ENCODE measurements at regions not wholly inside any gene's neighbourhood (a gene's known extent, or its start where the extent isn't known, plus 50 kb on each side); places are given as distances from the start of the nearest gene placed in this dataset.

GRCh38 chr10:78295242-78295641 is 261.6 kb downstream of the RPS24 start:
- Mint-ChIP-seq H3K4me3 (no peak overlapping the region), H3K27ac (no peak overlapping the region), H3K4me1 (peaks cover 0 to 36% (median 2%) of the 10 kb centered on the region in 4 donors), H3K9me3 (no peaks in the 10 kb centered on the region), H3K36me3 (no peaks in the 10 kb centered on the region), H3K27me3 (no peaks in the 10 kb centered on the region)
- POLR2A ChIA-PET, result no interaction called here
- no peak for ATAC-seq
- DNase-seq, result no peak

DNA sequence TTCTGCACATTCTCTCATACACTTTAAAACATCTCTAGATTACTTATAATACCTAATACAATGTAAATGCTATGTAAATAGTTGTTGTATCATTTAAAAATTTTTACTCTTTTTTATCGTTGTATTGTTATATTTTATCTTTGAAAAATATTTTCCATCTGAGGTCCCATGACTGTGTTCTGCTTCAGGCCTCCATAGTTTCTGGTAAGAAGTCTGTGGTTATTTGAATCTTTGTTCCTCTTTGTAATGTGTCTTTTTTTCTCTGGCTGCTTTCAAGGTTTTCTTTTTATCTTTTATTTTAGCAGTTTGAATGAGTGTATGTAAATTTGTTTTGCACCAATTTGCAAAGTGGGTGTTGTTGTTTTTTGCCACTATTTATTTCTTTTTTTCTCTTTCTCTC is 263.1 kb downstream of the RPS24 start:
- peaks cover 0 to 41% (median 4%) of the 10 kb centered on the region in 4 donors for H3K4me1 Mint-ChIP-seq
- H3K27ac Mint-ChIP-seq, result peak overlapping the region in 1 of 10 donors; percentile 42
- H3K36me3 Mint-ChIP-seq, result no peaks in the 10 kb centered on the region
- no peak overlapping the region for H3K4me3 Mint-ChIP-seq
- H3K27me3 Mint-ChIP-seq, result no peaks in the 10 kb centered on the region
- POLR2A ChIA-PET, result no interaction called here
- H3K9me3 Mint-ChIP-seq, result peaks cover 0 to 3% (median 0%) of the 10 kb centered on the region in 9 donors
- no peak for DNase-seq
- no peak for ATAC-seq

GRCh38 chr10:78297997-78298396 is 264.3 kb downstream of the RPS24 start:
- peaks cover 4 to 47% (median 15%) of the 10 kb centered on the region in 4 donors for H3K4me1 Mint-ChIP-seq
- POLR2A ChIA-PET, result no interaction called here
- ATAC-seq (no peak), DNase-seq (no peak)
- H3K9me3 Mint-ChIP-seq, result peaks cover 0 to 3% (median 0%) of the 10 kb centered on the region in 9 donors
- no peak overlapping the region for H3K4me3 Mint-ChIP-seq
- H3K27me3 Mint-ChIP-seq, result no peaks in the 10 kb centered on the region
- no peak overlapping the region for H3K27ac Mint-ChIP-seq
- no peaks in the 10 kb centered on the region for H3K36me3 Mint-ChIP-seq

DNA sequence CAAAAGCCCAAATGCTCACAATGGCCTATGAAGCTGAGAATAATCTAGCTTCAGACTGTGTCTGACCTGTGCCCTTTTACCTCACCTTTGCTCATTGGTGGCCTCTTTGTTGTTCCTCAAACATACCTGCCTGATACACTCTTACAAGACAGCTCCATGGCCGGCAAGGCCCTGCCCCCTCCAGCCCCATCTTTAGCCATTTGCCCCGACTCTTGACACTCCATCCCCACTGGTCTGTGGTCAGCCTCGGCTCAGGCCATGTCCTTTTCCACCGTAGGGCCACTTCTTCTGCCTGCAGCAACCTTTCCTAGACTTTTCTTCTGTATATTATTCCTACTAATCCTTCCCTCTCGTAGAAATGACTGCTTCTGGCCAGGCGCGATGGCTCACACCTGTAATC is 265.2 kb downstream of the RPS24 start:
- no peak for ATAC-seq
- H3K27me3 Mint-ChIP-seq, result no peaks in the 10 kb centered on the region
- POLR2A ChIA-PET, result no interaction called here
- H3K36me3 Mint-ChIP-seq, result no peaks in the 10 kb centered on the region
- H3K4me1 Mint-ChIP-seq, result peaks cover 4 to 52% (median 17%) of the 10 kb centered on the region in 4 donors
- peak in 1 of 10 donors; percentile 11 for DNase-seq
- H3K4me3 Mint-ChIP-seq, result no peak overlapping the region
- peaks cover 0 to 3% (median 0%) of the 10 kb centered on the region in 9 donors for H3K9me3 Mint-ChIP-seq
- H3K27ac Mint-ChIP-seq, result peak overlapping the region in 2 of 10 donors; percentile 18 to 60

DNA sequence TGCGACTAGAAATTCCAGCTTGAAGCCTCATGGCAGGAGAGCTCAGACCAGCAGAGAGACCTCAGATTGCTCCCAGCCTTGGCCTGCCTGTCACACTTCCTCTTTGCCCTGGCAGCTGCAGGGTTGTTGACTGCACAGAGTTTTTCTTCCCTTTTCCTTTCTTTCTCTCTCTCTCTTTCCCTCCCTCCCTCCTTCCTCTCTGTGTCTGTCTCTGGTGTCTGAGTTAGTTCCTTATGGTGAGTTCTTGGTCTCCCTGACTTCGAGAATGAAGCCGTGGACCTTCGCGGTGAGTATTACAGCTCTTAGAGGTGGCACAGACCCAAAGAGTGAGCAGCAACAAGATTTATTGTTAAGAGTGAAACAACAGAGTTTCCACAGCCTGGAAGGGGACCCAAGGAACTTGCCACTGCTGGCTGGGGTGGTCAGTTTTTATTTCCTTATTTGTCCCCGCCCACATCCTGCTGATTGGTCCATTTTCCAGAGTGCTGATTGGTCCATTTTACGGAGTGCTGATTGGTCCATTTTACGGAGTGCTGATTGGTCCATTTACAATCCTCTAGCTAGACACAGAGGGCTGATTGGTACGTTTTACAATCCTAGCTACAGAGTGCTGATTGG is 266.3 kb downstream of the RPS24 start:
- peaks cover 4 to 55% (median 20%) of the 10 kb centered on the region in 4 donors for H3K4me1 Mint-ChIP-seq

DNA sequence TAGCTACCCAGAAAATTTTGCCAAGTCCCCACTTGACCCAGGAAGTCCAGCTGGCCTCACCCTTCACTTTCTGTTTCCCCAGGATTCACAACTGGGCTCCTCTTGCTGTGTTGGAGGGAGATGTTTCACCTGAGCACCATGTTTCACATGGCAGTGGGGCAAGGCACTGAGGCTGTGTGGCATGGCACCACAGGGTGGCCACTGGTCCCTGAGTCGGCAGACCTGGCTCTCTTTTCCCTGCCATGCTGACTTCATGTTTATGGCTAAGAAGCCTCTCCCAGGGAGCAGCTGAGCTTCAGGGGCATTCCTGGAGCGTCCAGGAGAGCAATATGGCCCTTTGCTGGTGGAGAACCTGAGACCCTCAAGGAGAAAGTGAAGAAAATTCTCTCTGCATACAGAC is 266.9 kb downstream of the RPS24 start:
- POLR2A ChIA-PET, result no interaction called here
- H3K27ac Mint-ChIP-seq, result peak overlapping the region in 2 of 10 donors; percentile 75 to 96
- H3K9me3 Mint-ChIP-seq, result peaks cover 0 to 3% (median 0%) of the 10 kb centered on the region in 9 donors
- H3K4me1 Mint-ChIP-seq, result peaks cover 4 to 55% (median 21%) of the 10 kb centered on the region in 4 donors
- no peaks in the 10 kb centered on the region for H3K27me3 Mint-ChIP-seq
- H3K36me3 Mint-ChIP-seq, result no peaks in the 10 kb centered on the region
- DNase-seq, result peak in 1 of 10 donors; percentile 51
- H3K4me3 Mint-ChIP-seq, result no peak overlapping the region
- no peak for ATAC-seq

More for the DNA sequence above, 266.3 kb downstream of the RPS24 start:
- H3K36me3 Mint-ChIP-seq, result no peaks in the 10 kb centered on the region
- H3K27me3 Mint-ChIP-seq, result no peaks in the 10 kb centered on the region
- H3K4me3 Mint-ChIP-seq, result peak overlapping the region in 3 of 10 donors; percentile 13 to 62 (median 37)
- H3K27ac Mint-ChIP-seq, result peak overlapping the region in 2 of 10 donors; percentile 43 to 60
- DNase-seq, result peak in 1 of 10 donors; percentile 32
- POLR2A ChIA-PET, result interaction anchor here (0.9 kb wide), 1 partner anchor 14 kb away, joined by 3 read pairs; no protein-coding TSS in a partner anchor
- peaks cover 0 to 3% (median 0%) of the 10 kb centered on the region in 9 donors for H3K9me3 Mint-ChIP-seq
- ATAC-seq, result no peak

- Mint-ChIP-seq H3K4me1 (peaks cover 6 to 55% (median 21%) of the 10 kb centered on the region in 4 donors), H3K27ac (peak overlapping the region in 5 of 10 donors; percentile 44 to 97 (median 78)), H3K9me3 (peaks cover 0 to 3% (median 0%) of the 10 kb centered on the region in 9 donors), H3K27me3 (no peaks in the 10 kb centered on the region), H3K4me3 (peak overlapping the region in 3 of 10 donors; percentile 7 to 48 (median 38)), H3K36me3 (no peaks in the 10 kb centered on the region)
- ATAC-seq, result no peak
- POLR2A ChIA-PET, result interaction anchor here (1.1 to 1.4 kb wide), 2 partner anchors 8 to 722 kb away, joined by 3 read pairs; no protein-coding TSS in a partner anchor
- DNase-seq, result peak in 1 of 10 donors; percentile 11
Measured at GRCh38 chr10:78301481-78301880, 267.8 kb downstream of the RPS24 start.

DNA sequence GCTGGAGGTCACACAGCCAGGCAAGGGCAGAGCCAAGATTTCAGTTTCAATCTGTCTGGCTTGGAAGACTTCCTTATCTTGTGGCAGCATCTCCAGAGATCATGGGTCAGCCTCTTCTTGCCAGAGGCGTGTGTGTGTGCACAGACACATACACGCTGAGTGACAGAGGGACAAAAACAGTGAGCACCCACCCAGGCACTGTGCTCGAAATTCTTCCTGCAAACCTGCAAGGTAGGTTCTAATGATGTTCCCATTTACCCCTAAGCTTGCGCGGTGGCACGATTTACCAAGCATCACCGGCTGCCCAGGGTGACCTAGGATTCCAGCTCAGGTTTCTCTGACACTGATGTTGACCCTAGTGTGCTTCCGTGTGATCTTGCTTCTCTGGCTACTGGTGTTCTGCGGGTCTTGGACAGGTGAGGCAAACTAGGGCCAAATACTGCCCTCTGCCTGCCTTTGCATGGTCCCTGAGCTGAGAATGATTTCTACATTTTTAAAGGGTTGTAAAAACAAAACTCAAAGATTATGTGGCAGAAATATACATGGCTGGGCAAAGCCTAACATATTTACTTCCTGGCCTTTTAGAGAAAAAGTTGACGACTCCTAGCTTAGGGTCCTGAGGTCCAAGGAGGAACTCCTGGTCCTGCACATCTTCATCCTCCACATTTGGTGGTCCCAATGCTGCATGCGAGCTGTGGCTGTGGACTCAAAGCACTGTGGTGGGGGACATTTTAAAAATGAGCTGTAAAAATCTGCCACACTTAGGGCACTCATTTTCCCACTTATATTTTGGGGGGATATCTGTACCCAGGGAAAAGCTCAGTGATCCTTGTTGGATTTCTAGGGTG is 268.5 kb downstream of the RPS24 start:
- POLR2A ChIA-PET, result interaction anchor here (0.7 to 1.6 kb wide), 7 partner anchors 9 to 764 kb away, joined by 3 to 4 read pairs (median 3); partner anchors contain the start of genes POLR3A and RPS24
- peaks cover 0 to 3% (median 0%) of the 10 kb centered on the region in 9 donors for H3K9me3 Mint-ChIP-seq
- ATAC-seq (no peak), DNase-seq (peak in 1 of 10 donors; percentile 56)
- H3K27ac Mint-ChIP-seq, result peak overlapping the region; percentile 94 to 99 (median 98)
- no peaks in the 10 kb centered on the region for H3K27me3 Mint-ChIP-seq
- peak overlapping the region; percentile 93 to 98 (median 96) for H3K4me3 Mint-ChIP-seq
- peaks cover 6 to 49% (median 21%) of the 10 kb centered on the region in 4 donors for H3K4me1 Mint-ChIP-seq
- no peaks in the 10 kb centered on the region for H3K36me3 Mint-ChIP-seq

DNA sequence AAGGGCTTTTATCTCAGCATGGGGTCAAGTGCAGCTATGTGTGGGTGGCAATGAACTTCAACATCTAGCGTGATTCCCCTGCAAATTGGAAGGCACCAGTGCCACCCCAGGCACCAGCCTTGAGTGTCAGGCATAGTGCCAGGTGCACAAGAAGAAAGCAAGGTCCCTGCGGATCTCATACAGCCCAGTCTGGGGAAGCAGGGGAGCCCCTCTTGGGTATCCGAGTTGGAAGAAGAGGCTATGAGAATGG is 269.0 kb downstream of the RPS24 start:
- peaks cover 6 to 48% (median 21%) of the 10 kb centered on the region in 4 donors for H3K4me1 Mint-ChIP-seq
- DNase-seq, result no peak
- H3K27me3 Mint-ChIP-seq, result no peaks in the 10 kb centered on the region
- H3K36me3 Mint-ChIP-seq, result no peaks in the 10 kb centered on the region
- peak overlapping the region; percentile 93 to 98 (median 96) for H3K4me3 Mint-ChIP-seq
- peak overlapping the region; percentile 94 to 99 (median 98) for H3K27ac Mint-ChIP-seq
- peaks cover 0 to 3% (median 0%) of the 10 kb centered on the region in 9 donors for H3K9me3 Mint-ChIP-seq
- ATAC-seq, result no peak
- POLR2A ChIA-PET, result interaction anchor here (0.7 to 1.6 kb wide), 6 partner anchors 9 to 764 kb away, joined by 3 to 4 read pairs (median 4); partner anchors contain the start of genes POLR3A and RPS24

DNA sequence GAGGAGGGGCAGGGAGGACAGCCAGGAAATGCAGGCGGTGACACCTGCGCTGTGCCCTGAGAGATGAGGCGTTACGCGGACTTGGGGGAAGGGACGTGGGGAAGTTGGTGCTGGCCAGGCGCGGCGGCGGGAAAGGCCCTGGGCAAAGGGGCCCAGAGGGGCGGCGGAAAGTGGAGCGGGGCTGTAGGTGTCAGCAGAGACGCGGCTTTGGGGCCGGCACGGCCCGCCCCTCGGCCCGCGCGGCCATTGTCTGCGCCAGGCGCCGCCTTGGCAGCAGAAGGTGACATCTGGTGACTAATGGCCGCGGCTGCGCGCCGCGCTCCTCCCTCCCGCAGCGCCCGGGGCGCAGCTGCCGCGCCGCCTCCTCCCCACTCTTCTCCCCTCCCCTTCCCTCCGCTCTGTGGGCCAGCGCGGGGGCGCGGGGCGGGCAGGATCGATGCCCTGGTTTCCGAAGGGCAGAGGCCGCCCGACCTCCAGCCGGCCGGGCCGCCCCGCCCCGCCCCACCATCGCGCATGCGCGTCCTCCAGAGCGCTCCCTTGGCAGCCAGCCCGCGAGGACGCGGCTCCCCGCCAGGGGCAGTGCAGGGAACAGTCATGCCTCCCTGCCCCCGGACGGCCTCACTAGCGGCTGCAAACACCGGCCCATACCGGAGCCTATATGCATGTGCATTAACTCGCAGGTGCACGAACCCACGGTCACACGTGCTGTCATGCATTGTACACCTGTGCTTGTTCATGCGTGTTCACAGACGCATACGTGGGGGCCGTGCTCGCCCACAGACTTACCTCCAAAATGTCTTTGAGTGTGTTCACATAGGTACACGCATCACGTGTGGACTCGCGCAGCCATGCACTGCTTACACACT is 269.6 kb downstream of the RPS24 start:
- Mint-ChIP-seq H3K27me3 (no peaks in the 10 kb centered on the region), H3K36me3 (no peaks in the 10 kb centered on the region), H3K4me3 (peak overlapping the region; percentile 93 to 98 (median 96)), H3K4me1 (peaks cover 6 to 43% (median 21%) of the 10 kb centered on the region in 4 donors), H3K27ac (peak overlapping the region; percentile 94 to 99 (median 98)), H3K9me3 (peaks cover 0 to 3% (median 0%) of the 10 kb centered on the region in 9 donors)
- peak; percentile 86 to 89 for ATAC-seq
- POLR2A ChIA-PET, result interaction anchor here (1.3 to 1.6 kb wide), 4 partner anchors 10 to 1020 kb away, joined by 3 to 4 read pairs (median 4); partner anchors contain the start of gene RPS24
- peak; percentile 89 to 98 (median 95) for DNase-seq

- H3K27ac Mint-ChIP-seq, result peak overlapping the region in 7 of 10 donors; percentile 58 to 98 (median 77)
Measured at GRCh38 chr10:78304091-78305045, 270.7 kb downstream of the RPS24 start.

More at GRCh38 chr10:78304091-78305045, 270.7 kb downstream of the RPS24 start:
- POLR2A ChIA-PET, result interaction anchor here (1.0 to 1.3 kb wide), 2 partner anchors 13 to 1019 kb away, joined by 3 read pairs; no protein-coding TSS in a partner anchor
- Mint-ChIP-seq H3K4me1 (peaks cover 6 to 33% (median 21%) of the 10 kb centered on the region in 4 donors), H3K4me3 (peak overlapping the region; percentile 7 to 96 (median 44)), H3K9me3 (peaks cover 0 to 3% (median 0%) of the 10 kb centered on the region in 9 donors), H3K36me3 (no peaks in the 10 kb centered on the region), H3K27me3 (no peaks in the 10 kb centered on the region)
- DNase-seq, result peak in 2 of 10 donors; percentile 11 to 60
- ATAC-seq, result no peak
